ENCODE measurements at regions not wholly inside any gene's neighbourhood (a gene's known extent, or its start where the extent isn't known, plus 50 kb on each side); places are given as distances from the start of the nearest gene placed in this dataset.

DNA sequence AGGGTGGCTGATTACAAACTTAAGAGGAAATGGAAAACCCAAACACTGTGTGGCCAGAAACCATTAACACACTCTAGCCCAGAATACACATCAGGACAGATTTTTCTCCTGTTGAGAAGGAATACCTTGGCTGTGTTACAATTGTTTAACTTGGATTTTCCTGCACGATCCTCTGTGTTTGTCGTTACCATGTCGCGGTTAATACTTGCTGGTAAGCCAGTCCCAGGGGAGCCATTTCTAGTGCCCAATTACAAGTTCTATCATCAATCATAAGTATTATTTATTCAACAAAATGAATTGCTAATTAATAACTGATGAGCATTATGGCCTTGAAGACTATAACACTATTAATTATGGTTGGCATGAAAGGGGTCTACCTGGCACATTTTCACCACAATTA lies 146.8 kb downstream of the LNPK start:
- TF ChIP-seq TCF7 (CRISPR knock-in tag; IDR thresholded peaks at IDR 0.05; ENCODE audit: low read depth) (no peak), CREM (CRISPR knock-in tag; IDR thresholded peaks at IDR 0.05) (no peak), ESRRA (CRISPR knock-in tag; IDR thresholded peaks at IDR 0.05; ENCODE audit: borderline replicate concordance) (no peak), ZNF423 (CRISPR knock-in tag; IDR thresholded peaks at IDR 0.05) (no peak), TEAD4 (CRISPR knock-in tag; IDR thresholded peaks at IDR 0.05) (no peak), ZNF219 (CRISPR knock-in tag; IDR thresholded peaks at IDR 0.05; ENCODE audit: borderline replicate concordance) (no peak), ELF4 (CRISPR knock-in tag; IDR thresholded peaks at IDR 0.05; ENCODE audit: low read depth) (no peak), ETV6 (CRISPR knock-in tag; IDR thresholded peaks at IDR 0.05) (no peak), FOXJ3 (CRISPR knock-in tag; IDR thresholded peaks at IDR 0.05; ENCODE audit: borderline replicate concordance) (no peak)
- TF ChIP-seq, protein P1, sequence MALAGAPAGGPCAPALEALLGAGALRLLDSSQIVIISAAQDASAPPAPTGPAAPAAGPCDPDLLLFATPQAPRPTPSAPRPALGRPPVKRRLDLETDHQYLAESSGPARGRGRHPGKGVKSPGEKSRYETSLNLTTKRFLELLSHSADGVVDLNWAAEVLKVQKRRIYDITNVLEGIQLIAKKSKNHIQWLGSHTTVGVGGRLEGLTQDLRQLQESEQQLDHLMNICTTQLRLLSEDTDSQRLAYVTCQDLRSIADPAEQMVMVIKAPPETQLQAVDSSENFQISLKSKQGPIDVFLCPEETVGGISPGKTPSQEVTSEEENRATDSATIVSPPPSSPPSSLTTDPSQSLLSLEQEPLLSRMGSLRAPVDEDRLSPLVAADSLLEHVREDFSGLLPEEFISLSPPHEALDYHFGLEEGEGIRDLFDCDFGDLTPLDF (CRISPR knock-in tag; IDR thresholded peaks at IDR 0.05) = no peak
- TF ChIP-seq, protein P2, sequence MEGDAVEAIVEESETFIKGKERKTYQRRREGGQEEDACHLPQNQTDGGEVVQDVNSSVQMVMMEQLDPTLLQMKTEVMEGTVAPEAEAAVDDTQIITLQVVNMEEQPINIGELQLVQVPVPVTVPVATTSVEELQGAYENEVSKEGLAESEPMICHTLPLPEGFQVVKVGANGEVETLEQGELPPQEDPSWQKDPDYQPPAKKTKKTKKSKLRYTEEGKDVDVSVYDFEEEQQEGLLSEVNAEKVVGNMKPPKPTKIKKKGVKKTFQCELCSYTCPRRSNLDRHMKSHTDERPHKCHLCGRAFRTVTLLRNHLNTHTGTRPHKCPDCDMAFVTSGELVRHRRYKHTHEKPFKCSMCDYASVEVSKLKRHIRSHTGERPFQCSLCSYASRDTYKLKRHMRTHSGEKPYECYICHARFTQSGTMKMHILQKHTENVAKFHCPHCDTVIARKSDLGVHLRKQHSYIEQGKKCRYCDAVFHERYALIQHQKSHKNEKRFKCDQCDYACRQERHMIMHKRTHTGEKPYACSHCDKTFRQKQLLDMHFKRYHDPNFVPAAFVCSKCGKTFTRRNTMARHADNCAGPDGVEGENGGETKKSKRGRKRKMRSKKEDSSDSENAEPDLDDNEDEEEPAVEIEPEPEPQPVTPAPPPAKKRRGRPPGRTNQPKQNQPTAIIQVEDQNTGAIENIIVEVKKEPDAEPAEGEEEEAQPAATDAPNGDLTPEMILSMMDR (IDR thresholded peaks at IDR 0.05) = no peak
- TF ChIP-seq, protein P3, sequence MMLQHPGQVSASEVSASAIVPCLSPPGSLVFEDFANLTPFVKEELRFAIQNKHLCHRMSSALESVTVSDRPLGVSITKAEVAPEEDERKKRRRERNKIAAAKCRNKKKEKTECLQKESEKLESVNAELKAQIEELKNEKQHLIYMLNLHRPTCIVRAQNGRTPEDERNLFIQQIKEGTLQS (CRISPR knock-in tag; conservative IDR thresholded peaks at IDR 0.05) = no peak
- TF ChIP-seq, protein P4, sequence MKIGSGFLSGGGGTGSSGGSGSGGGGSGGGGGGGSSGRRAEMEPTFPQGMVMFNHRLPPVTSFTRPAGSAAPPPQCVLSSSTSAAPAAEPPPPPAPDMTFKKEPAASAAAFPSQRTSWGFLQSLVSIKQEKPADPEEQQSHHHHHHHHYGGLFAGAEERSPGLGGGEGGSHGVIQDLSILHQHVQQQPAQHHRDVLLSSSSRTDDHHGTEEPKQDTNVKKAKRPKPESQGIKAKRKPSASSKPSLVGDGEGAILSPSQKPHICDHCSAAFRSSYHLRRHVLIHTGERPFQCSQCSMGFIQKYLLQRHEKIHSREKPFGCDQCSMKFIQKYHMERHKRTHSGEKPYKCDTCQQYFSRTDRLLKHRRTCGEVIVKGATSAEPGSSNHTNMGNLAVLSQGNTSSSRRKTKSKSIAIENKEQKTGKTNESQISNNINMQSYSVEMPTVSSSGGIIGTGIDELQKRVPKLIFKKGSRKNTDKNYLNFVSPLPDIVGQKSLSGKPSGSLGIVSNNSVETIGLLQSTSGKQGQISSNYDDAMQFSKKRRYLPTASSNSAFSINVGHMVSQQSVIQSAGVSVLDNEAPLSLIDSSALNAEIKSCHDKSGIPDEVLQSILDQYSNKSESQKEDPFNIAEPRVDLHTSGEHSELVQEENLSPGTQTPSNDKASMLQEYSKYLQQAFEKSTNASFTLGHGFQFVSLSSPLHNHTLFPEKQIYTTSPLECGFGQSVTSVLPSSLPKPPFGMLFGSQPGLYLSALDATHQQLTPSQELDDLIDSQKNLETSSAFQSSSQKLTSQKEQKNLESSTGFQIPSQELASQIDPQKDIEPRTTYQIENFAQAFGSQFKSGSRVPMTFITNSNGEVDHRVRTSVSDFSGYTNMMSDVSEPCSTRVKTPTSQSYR (CRISPR knock-in tag; IDR thresholded peaks at IDR 0.05) = no peak
